Transverse colon (tissue), 4 donors: ENCODE measurements at regions not wholly inside any gene's neighbourhood (a gene's known extent, or its start where the extent isn't known, plus 50 kb on each side); places are given as distances from the start of the nearest gene placed in this dataset.

Experiments
- POLR2A ChIP-seq: fragments of 450-650 bp; IDR thresholded peaks from one replicate; pipeline ENCODE4 v1.6.1; 2016; ENCODE audit warnings: antibody characterized with exemption, mild to moderate bottlenecking, moderate library complexity
- POLR2AphosphoS5 ChIP-seq, 3 donors: sonication (generic); formaldehyde crosslinking; IDR thresholded peaks; one replicate each; pipeline ENCODE4 v1.6.1; 2016; ENCODE audit warnings: antibody characterized with exemption in 3 of 3
- TF ChIP-seq, protein P1 (sequence below), 5 experiments: fragments of 200-600 bp in 3 of 5; fragments of 450-650 bp in 2 of 5; sonication (generic) in 3 of 5; IDR thresholded peaks; 1 replicate in 2 of 5; 2 replicates in 3 of 5; pipeline ENCODE4 v1.5.1; 2016 to 2017; ENCODE audit warnings: antibody characterized with exemption in 5 of 5, inconsistent platforms in 3 of 5, mild to moderate bottlenecking in 2 of 5, moderate library complexity in 1 of 5

GRCh38 chr15:92825985-92826384, 74.1 kb upstream of the CHD2 start:
- TF ChIP-seq, protein P1, sequence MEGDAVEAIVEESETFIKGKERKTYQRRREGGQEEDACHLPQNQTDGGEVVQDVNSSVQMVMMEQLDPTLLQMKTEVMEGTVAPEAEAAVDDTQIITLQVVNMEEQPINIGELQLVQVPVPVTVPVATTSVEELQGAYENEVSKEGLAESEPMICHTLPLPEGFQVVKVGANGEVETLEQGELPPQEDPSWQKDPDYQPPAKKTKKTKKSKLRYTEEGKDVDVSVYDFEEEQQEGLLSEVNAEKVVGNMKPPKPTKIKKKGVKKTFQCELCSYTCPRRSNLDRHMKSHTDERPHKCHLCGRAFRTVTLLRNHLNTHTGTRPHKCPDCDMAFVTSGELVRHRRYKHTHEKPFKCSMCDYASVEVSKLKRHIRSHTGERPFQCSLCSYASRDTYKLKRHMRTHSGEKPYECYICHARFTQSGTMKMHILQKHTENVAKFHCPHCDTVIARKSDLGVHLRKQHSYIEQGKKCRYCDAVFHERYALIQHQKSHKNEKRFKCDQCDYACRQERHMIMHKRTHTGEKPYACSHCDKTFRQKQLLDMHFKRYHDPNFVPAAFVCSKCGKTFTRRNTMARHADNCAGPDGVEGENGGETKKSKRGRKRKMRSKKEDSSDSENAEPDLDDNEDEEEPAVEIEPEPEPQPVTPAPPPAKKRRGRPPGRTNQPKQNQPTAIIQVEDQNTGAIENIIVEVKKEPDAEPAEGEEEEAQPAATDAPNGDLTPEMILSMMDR (IDR thresholded peaks at IDR 0.05) = no peak
- TF ChIP-seq POLR2AphosphoS5 (IDR thresholded peaks at IDR 0.05) = no peak
- no peak for TF ChIP-seq POLR2A
